ENCODE measurements at regions not wholly inside any gene's neighbourhood (a gene's known extent, or its start where the extent isn't known, plus 50 kb on each side); places are given as distances from the start of the nearest gene placed in this dataset.

GRCh38 chr2:118309257-118309945, 221.1 kb downstream of the INSIG2 start:
- TF ChIP-seq, protein P1, sequence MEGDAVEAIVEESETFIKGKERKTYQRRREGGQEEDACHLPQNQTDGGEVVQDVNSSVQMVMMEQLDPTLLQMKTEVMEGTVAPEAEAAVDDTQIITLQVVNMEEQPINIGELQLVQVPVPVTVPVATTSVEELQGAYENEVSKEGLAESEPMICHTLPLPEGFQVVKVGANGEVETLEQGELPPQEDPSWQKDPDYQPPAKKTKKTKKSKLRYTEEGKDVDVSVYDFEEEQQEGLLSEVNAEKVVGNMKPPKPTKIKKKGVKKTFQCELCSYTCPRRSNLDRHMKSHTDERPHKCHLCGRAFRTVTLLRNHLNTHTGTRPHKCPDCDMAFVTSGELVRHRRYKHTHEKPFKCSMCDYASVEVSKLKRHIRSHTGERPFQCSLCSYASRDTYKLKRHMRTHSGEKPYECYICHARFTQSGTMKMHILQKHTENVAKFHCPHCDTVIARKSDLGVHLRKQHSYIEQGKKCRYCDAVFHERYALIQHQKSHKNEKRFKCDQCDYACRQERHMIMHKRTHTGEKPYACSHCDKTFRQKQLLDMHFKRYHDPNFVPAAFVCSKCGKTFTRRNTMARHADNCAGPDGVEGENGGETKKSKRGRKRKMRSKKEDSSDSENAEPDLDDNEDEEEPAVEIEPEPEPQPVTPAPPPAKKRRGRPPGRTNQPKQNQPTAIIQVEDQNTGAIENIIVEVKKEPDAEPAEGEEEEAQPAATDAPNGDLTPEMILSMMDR (IDR thresholded peaks at IDR 0.05; ENCODE audit: low read depth, low read length) = no peak
- no peak for TF ChIP-seq POLR2A (IDR thresholded peaks at IDR 0.05; ENCODE audit: extremely low read depth, insufficient read length)
- no peak for TF ChIP-seq MYC (IDR thresholded peaks at IDR 0.05; ENCODE audit: low read depth, low read length)
- TF ChIP-seq, protein P2, sequence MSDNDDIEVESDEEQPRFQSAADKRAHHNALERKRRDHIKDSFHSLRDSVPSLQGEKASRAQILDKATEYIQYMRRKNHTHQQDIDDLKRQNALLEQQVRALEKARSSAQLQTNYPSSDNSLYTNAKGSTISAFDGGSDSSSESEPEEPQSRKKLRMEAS (IDR thresholded peaks at IDR 0.05; ENCODE audit: low read depth, low read length) = no peak
